ENCODE measurements at regions not wholly inside any gene's neighbourhood (a gene's known extent, or its start where the extent isn't known, plus 50 kb on each side); places are given as distances from the start of the nearest gene placed in this dataset.

GRCh38 chr21:27532076-27532475 lies 565.2 kb upstream of the ADAMTS5 start:
- Histone ChIP-seq H3K4me3 (ENCODE audit: low read depth in 2 of 2, low read length in 2 of 2) (no peak overlapping the region), H3K4me1 (ENCODE audit: control insufficient read depth, insufficient read depth, low read length) (no peaks in the 10 kb centered on the region), H3K9me3 (ENCODE audit: control insufficient read depth, insufficient read depth, low read depth, low read length) (no peaks in the 10 kb centered on the region), H3K27ac (ENCODE audit: low read length) (no peak overlapping the region), H3K36me3 (ENCODE audit: control insufficient read depth, insufficient read depth, low read length) (no peaks in the 10 kb centered on the region), H3K27me3 (ENCODE audit: control insufficient read depth, insufficient read depth, low read length) (no peaks in the 10 kb centered on the region)
- TF ChIP-seq CTCF (IDR thresholded peaks at IDR 0.05), result no peak
- no peak for TF ChIP-seq POLR2AphosphoS5 (IDR thresholded peaks at IDR 0.05; ENCODE audit: low read depth, low read length)
- no peak for TF ChIP-seq SIN3A (IDR thresholded peaks at IDR 0.05; ENCODE audit: borderline replicate concordance, insufficient read depth, low read depth, low read length)
- TF ChIP-seq TCF7L2 (IDR thresholded peaks at IDR 0.05; ENCODE audit: low read depth, low read length), result no peak
- no peak for TF ChIP-seq REST (IDR thresholded peaks at IDR 0.05; ENCODE audit: insufficient read depth in 1 of 2, low read depth in 2 of 2, low read length in 1 of 2)
- no peak for DNase-seq (ENCODE audit: low read depth, low spot score)
- ChIA-PET POLR2A (no interaction called here), CTCF (no interaction called here)
- ATAC-seq, result no peak
- BruUV-seq (replicated peaks), result no TSS peak
- intact Hi-C loops (cut with micrococcal nuclease; ENCODE audit: unreplicated experiment) (no loop called here), in situ Hi-C loops (cut with HindIII; ENCODE audit: low pct_unique_long_range_greater_than_20kb, low sequenced_read_pairs) (no loop called here)

- POLR2A ChIA-PET, result no interaction called here
- Histone ChIP-seq H3K27ac (ENCODE audit: low read length) (no peak overlapping the region), H3K36me3 (ENCODE audit: control insufficient read depth, insufficient read depth, low read length) (no peaks in the 10 kb centered on the region), H3K4me3 (ENCODE audit: low read depth in 2 of 2, low read length in 2 of 2) (no peak overlapping the region), H3K27me3 (ENCODE audit: control insufficient read depth, insufficient read depth, low read length) (no peaks in the 10 kb centered on the region), H3K9me3 (ENCODE audit: control insufficient read depth, insufficient read depth, low read depth, low read length) (no peaks in the 10 kb centered on the region), H3K4me1 (ENCODE audit: control insufficient read depth, insufficient read depth, low read length) (no peaks in the 10 kb centered on the region)
- CTCF ChIA-PET, result no interaction called here
- no peak for ATAC-seq
- TF ChIP-seq REST (IDR thresholded peaks at IDR 0.05; ENCODE audit: insufficient read depth in 1 of 2, low read depth in 2 of 2, low read length in 1 of 2) (no peak), SIN3A (IDR thresholded peaks at IDR 0.05; ENCODE audit: borderline replicate concordance, insufficient read depth, low read depth, low read length) (no peak), CTCF (IDR thresholded peaks at IDR 0.05) (no peak), POLR2AphosphoS5 (IDR thresholded peaks at IDR 0.05; ENCODE audit: low read depth, low read length) (no peak), TCF7L2 (IDR thresholded peaks at IDR 0.05; ENCODE audit: low read depth, low read length) (no peak)
- in situ Hi-C loops (cut with HindIII; ENCODE audit: low pct_unique_long_range_greater_than_20kb, low sequenced_read_pairs) (no loop called here), intact Hi-C loops (cut with micrococcal nuclease; ENCODE audit: unreplicated experiment) (no loop called here)
- no TSS peak for BruUV-seq (replicated peaks)
- no peak for DNase-seq (ENCODE audit: low read depth, low spot score)
Measured at GRCh38 chr21:27528697-27529096, 561.8 kb upstream of the ADAMTS5 start.
